ENCODE measurements at regions not wholly inside any gene's neighbourhood (a gene's known extent, or its start where the extent isn't known, plus 50 kb on each side); places are given as distances from the start of the nearest gene placed in this dataset.

DNA sequence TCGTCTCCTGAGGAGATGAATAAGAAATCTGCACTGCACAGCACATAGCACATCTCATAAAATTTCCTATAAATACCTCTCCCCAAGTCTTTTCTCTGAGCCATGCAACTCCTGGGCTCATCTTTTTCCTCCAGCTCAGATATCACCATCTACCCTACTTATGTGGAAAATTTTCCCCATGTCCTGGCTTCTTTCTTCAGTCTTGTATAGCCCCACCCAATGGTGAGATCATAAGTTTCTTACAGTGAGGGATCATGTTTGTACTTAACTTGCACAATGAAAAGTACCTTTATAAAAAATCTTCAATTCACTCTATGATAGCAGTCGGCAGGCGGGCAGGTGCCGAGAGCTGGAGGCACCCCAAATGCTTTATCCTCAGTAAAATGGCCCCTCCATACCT lies 198.6 kb upstream of the S100G start:
- DNase-seq: no peak

DNA sequence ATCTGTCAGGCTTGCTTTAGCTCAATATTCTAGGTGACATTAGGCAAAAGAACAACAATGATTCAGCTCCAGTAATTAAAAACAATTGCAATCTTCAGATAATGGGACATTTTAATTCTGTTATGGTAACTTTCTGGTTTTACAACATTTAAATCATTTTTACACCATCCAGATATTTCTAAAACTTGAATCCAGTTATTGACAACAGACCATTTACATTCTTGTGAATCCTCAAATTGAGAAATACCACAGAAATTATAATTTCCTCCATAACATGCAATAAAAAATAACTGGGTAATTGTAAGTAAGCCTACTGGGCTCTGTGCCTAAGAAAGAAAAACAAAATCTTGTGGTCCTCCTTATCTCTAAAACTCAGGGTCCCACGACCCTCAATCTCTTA lies 195.0 kb upstream of the S100G start:
- no peak for DNase-seq

GRCh38 chrX:16457239-16457638 lies 192.7 kb upstream of the S100G start:
- no peak for DNase-seq

DNA sequence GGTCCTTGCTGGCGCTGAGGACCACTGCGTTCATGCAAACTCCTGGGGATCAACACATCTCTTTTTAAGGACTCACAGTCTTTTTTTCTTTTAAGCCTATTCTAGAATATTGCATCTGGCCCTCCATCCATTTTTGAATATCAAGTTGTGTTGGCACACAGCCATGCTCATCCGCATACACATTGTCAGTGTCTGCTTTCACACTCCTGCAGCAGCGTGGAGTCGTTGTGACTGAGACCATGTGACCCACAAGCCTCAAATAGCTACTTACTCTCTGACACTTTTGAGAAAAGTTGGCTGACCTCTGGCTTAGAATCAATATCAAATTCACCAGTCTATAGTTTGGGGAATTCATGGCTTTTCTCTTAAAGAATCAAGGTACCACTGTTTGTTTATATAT lies 191.8 kb upstream of the S100G start:
- DNase-seq: no peak

DNA sequence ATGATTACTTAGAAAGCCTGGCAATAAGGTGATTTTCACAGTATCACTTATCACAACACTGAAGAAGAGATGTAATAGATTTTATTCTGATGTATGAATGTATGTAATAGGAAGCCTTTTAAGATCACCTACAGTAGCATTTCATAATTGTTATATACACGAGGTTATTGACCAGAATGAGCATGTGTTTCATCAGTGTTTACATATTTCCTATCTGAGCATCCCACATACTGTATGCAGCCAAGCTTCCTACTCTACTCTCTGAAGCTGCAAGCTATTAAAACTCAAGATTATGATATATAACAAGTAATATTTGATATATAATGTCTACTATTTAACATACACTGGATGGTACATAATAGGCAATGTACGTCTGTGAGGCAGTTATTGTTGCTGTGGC lies 190.9 kb upstream of the S100G start:
- no peak for DNase-seq

DNA sequence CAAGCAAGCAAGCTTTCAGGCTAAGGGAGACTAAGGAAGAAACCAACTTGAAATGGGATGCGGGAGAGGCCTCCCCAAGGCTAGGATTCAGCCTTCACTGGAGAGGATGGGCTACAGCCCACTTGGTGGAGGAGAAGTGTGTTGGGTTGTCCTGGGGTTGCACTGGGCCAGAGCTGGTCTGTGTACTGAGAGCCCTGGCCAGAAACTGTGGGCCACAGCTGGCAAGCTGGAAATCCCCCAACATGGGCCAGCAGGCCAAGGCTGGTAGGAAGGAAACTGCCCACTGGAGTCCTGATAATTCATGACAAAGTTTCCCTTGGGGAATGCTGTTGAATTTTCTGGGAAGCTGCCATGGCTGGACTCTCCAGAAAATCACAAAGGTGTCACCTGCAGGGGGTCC lies 188.0 kb upstream of the S100G start:
- DNase-seq: no peak

GRCh38 chrX:16462912-16463311 lies 187.0 kb upstream of the S100G start:
- no peak for DNase-seq

DNA sequence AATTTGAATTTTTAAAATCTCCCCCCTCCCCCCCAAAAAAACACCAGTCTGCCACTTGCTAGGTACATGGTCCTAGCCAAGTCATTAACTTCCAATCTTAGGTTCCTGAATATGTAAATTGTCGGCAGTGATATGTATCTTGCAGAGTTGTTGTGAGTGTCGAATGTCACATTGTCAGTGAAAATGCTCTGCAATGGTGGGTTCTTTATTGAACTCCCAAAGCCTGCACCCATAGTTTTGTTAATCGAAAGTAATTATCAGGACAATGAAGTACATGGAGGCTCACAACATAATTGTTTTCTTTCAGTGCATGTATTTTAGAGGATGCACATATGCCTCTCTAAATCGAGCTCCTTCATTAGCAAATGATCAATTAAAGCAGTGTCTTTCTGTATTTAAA lies 185.6 kb upstream of the S100G start:
- DNase-seq: no peak

GRCh38 chrX:16465081-16465876 lies 184.7 kb upstream of the S100G start:
- no peak for DNase-seq

DNA sequence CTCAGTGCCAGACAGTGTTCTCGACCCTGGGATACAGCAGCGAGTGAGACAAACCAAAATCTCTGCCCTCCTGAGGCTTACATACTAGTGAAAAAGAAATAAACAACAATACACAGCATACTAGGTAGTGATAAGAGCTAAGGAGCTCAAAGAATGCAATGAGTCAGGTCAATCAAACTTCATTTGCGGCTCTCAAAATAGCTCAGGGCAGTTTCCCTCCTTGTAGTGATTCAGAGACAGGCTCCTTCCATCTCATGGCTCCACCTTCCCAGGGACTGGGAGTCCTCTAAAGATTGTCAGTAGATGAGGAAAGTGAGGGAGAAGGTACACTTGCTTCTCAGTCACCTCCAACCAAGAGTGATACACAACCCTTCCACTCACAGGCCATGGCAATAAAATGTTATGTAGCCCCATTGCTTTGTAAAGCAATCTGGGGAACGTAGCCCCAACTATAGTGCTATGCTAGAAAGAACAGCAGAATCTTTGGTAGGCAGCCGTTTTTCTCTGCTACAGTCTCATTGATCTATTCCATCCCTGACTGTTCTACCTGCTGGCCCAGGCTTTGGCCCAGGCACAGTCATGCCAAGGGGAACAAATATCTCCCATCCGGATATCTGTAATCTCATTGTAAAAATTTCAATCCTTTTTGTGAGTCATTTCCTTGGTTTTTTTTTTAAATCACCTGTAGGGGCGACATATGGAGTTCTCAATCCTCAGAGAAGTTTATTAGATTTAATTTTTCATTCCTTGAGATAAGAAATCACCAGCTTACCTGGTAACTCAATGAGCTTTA lies 183.1 kb upstream of the S100G start:
- DNase-seq: no peak

GRCh38 chrX:16469870-16470269 lies 180.1 kb upstream of the S100G start:
- no peak for DNase-seq

- DNase-seq: no peak
Measured at GRCh38 chrX:16472345-16472744, 177.6 kb upstream of the S100G start.

DNA sequence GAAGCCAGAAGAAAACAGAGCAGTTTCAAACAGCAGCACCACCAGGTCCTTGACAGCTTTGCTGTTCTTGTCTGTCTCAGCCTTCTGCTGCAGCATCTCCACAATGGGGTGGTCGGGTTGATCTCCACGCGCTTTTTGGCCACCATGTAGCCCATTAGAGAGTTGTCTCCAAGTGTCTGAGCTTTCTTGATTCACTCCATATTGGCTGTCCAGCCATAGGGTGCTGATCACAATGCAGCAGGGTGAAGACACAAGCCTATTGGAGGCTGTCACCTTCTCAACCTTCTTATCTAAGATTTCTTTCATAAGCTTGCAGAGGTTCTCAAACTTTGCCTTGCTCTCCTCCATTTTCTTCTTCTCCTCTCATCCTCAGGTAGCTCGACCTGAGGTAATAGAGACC lies 175.4 kb upstream of the S100G start:
- DNase-seq: no peak

GRCh38 chrX:16476009-16476408 lies 173.9 kb upstream of the S100G start:
- DNase-seq: no peak

- DNase-seq: no peak
Measured at GRCh38 chrX:16476692-16477091, 173.3 kb upstream of the S100G start.

- DNase-seq: no peak
Measured at GRCh38 chrX:16479206-16479869, 170.6 kb upstream of the S100G start.

GRCh38 chrX:16480049-16480448 lies 169.9 kb upstream of the S100G start:
- DNase-seq: no peak

DNA sequence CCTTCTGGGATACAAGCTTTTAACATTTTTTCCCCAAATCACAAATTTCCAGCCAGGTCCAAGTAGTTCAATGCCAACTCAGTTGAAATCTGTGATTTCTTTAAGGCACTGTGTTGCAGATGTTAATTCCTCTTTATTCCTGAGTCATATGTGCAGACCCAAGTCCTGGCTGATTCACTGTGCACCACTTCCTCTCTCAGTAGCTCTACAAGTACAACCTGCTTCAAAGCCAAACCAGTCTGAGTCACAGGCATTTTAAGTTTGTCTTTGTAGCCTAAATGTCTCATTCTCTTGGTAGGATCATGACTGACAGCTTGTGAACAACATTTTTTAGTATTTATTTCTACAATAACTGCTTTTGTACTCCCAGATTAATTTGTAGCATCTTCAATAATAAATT lies 165.6 kb upstream of the S100G start:
- DNase-seq: no peak

DNA sequence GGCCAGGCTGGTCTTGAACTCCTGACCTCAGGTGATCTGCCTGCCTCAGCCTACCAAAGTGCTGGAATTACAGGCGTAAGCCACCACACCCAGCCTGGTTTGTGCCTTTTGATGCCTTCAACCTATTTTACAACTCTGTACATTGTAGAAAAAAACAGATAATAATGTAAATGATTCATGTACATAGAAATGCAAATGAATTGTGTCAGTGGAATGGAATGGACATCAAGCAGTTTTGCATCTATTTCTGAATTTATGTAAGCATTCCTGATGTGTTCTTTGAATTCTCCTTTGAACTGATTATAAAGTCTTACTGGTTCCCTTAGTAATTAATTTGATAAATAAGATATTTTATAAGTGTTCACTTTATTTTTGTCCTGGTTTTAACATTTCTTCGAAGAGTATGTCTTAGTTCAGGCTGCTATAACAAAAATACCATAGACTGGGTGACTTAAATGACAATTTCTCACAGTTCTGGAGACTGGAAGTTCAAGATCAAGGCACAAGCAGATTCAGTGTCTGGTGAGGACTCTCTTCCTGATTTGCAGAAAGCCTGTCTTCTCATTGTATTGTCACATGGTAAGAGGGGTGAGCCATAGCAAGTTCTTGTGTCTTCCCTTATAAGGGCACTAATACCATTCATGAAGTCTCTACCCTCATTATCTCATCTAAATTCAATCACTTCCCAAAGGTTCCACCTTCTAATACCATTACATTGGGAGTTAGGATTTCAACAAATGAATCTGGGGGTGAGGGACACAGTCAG lies 162.2 kb upstream of the S100G start:
- DNase-seq: no peak

- no peak for DNase-seq
Measured at GRCh38 chrX:16488959-16489358, 161.0 kb upstream of the S100G start.

DNA sequence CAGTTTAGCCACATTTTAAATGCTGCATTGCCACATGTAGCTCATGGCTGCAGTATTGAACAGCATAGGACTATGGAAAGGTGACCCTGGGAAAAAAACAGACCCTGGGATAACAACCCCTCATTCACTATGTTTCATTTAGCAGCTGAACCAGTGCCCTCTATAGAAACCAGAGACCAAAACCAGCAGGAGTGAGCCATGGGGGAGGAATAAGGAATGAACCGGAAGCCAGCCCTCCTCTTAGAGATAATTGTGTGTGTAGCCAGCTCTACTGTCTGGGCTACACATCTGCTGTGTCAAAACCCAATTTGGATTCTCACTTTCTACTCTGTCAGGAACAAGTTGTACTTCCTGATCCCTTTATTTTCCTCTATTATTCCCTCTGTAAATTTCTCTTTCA lies 158.5 kb upstream of the S100G start:
- DNase-seq: no peak

DNA sequence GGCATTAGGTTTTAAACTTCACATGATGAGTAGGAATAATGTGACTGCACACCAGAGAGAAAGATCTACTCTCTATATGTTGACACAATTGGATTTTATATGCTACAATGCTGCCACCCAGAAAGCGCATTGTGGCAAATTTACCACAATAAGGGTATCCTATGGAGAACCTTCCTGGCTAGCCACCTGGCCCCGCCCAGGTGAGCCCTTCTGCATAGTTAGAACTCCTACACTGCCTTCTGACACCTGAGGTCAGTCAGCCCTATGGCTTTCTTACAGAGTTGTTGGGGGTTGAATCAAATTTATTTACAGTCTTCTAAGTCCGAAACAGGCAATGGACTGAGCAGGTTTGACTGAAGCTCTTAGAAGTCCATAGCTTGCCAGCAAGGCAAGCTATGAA lies 153.8 kb upstream of the S100G start:
- no peak for DNase-seq

Data from DMS79 (cell line).